K562 (cell line): ENCODE measurements at regions not wholly inside any gene's neighbourhood (a gene's known extent, or its start where the extent isn't known, plus 50 kb on each side); places are given as distances from the start of the nearest gene placed in this dataset.

Experiments used
- ATAC-seq: fragments of 200-7000 bp; cut with Tn5 transposase; 3 replicates; pipeline ENCODE4 v1.9.1; 2020; ENCODE audit warnings: moderate library complexity
- BruUV-seq: library from RNA; stranded (reverse); fragments of 400-500 nt; replicated peaks from 2 replicates; lab custom pipeline; 2021; lab: Mats Ljungman, UMichigan
- CTCF ChIA-PET: fragments of 300-600 bp; formaldehyde crosslinking; extraction: SDS; loops from one replicate; lab custom pipeline; 2021; ENCODE audit warnings: low intra/inter-chr PET ratio; lab: Yijun Ruan, JAX
- POLR2A ChIA-PET: fragments of 300-600, 350-650 bp; sonication (Branson Sonifier 250); formaldehyde crosslinking; extraction: SDS; loops from one replicate; lab custom pipeline; 2021; ENCODE audit warnings: antibody characterized with exemption, inconsistent platforms; lab: Yijun Ruan, JAX
- DNase-seq, 4 experiments: peaks; one replicate each; pipeline versions ENCODE4 v3.0.0 to v3.0.0-alpha.2; 2011 to 2018; ENCODE audit warnings: low spot score in 3 of 4, mixed read lengths in 3 of 4; ENCODE audit errors: extremely low read depth in 1 of 4
- FAIRE-seq: peaks from 2 replicates; lab custom pipeline; 2011; peaks lifted over from hg19 to GRCh38; lab: Jason Lieb, UNC
- H2AFZ ChIP-seq: 2 replicates; pipeline ENCODE4 v1.6.0; 2011; ENCODE audit warnings: low read depth, low read length, control low read depth, inconsistent platforms
- H3K27ac ChIP-seq: fragments of 200-600 bp; 3 replicates; pipeline ENCODE4 v1.8.0; 2011; ENCODE audit warnings: low read depth, mild to moderate bottlenecking, control low read depth, inconsistent platforms, low read length, moderate library complexity, mixed read lengths; ENCODE audit errors: extremely low read depth
- H3K27me3 ChIP-seq, 2 experiments: fragments of 300-600 bp in 1 of 2; 2 replicates in 1 of 2; 3 replicates in 1 of 2; pipeline versions ENCODE4 v1.6.0 to v1.8.0; 2011; ENCODE audit warnings: inconsistent platforms in 2 of 2, low read length in 2 of 2, mild to moderate bottlenecking in 1 of 2, mixed read lengths in 1 of 2, moderate library complexity in 1 of 2; ENCODE audit not compliant: control insufficient read depth in 2 of 2, insufficient read depth in 2 of 2
- H3K36me3 ChIP-seq: fragments of 300-600 bp; 3 replicates; pipeline ENCODE4 v1.8.0; 2011; ENCODE audit warnings: mild to moderate bottlenecking, low read length, inconsistent platforms; ENCODE audit not compliant: control insufficient read depth, insufficient read depth
- H3K4me1 ChIP-seq, 2 experiments: fragments of 200-600 bp in 1 of 2; replicated peaks in 1 of 2; 2 replicates in 1 of 2; 3 replicates in 1 of 2; pipeline versions ENCODE4 v1.5.1 to v1.8.0; 2011; ENCODE audit warnings: inconsistent platforms in 2 of 2, low read length in 2 of 2, mild to moderate bottlenecking in 1 of 2, mixed read lengths in 1 of 2, moderate library complexity in 1 of 2; ENCODE audit not compliant: control insufficient read depth in 2 of 2, insufficient read depth in 2 of 2
- H3K4me2 ChIP-seq: 2 replicates; pipeline ENCODE4 v1.6.1; 2011; ENCODE audit warnings: low read length, control low read depth, inconsistent platforms, mixed read lengths; ENCODE audit not compliant: insufficient read depth
- H3K4me3 ChIP-seq: fragments of 200-600 bp; sonication (generic), shearing (Covaris generic); 2 replicates; pipeline ENCODE4 v1.5.1; 2016; ENCODE audit warnings: control low read depth, inconsistent platforms
- H3K79me2 ChIP-seq: fragments of 200-600 bp; 3 replicates; pipeline ENCODE4 v1.8.0; 2011; ENCODE audit warnings: low read length, inconsistent platforms; ENCODE audit not compliant: control insufficient read depth, insufficient read depth
- H3K9ac ChIP-seq, 2 experiments: 2 replicates each; pipeline versions ENCODE4 v1.6.0 to v1.6.1; 2011; ENCODE audit warnings: low read depth in 2 of 2, low read length in 2 of 2, control low read depth in 1 of 2, inconsistent platforms in 1 of 2, mild to moderate bottlenecking in 1 of 2, mixed read lengths in 1 of 2; ENCODE audit not compliant: insufficient read depth in 1 of 2
- H3K9me1 ChIP-seq: one replicate; pipeline ENCODE4 v1.6.0; 2011; ENCODE audit warnings: inconsistent platforms, mild to moderate bottlenecking, low read length, moderate library complexity; ENCODE audit not compliant: control insufficient read depth, insufficient read depth
- H3K9me3 ChIP-seq: replicated peaks from 2 replicates; pipeline ENCODE4 v1.5.1; 2011; ENCODE audit warnings: low read depth, low read length, inconsistent platforms; ENCODE audit not compliant: control insufficient read depth, insufficient read depth
- H4K20me1 ChIP-seq: replicated peaks from 2 replicates; pipeline ENCODE4 v1.6.1; 2011; ENCODE audit warnings: low read length, inconsistent platforms, mixed read lengths; ENCODE audit not compliant: control insufficient read depth, insufficient read depth
- ARID1B ChIP-seq: fragments of 450-650 bp; IDR thresholded peaks from 2 replicates; pipeline ENCODE4 v1.6.1; 2016; ENCODE audit warnings: antibody characterized with exemption, mild to moderate bottlenecking, inconsistent platforms
- HNRNPLL ChIP-seq: fragments of 200-400 bp; formaldehyde crosslinking; IDR thresholded peaks from 2 replicates; pipeline ENCODE4 v1.6.1; 2017; ENCODE audit warnings: low read length, low read depth, mild to moderate bottlenecking; ENCODE audit not compliant: poor library complexity, severe bottlenecking
- PHF21A ChIP-seq: fragments of 450-650 bp; IDR thresholded peaks from 2 replicates; pipeline ENCODE4 v1.6.1; 2017; ENCODE audit warnings: low read depth, borderline replicate concordance
- ZBTB1 ChIP-seq: sonication (generic); formaldehyde crosslinking; IDR thresholded peaks from 2 replicates; pipeline ENCODE4 v1.8.1; 2023; ENCODE audit warnings: missing genetic modification reagents, low read depth, mild to moderate bottlenecking, borderline replicate concordance
- ZNF175 ChIP-seq: fragments of 200-800 bp; sonication (Bioruptor generic); IDR thresholded peaks from 2 replicates; pipeline ENCODE4 v1.6.1; 2016; ENCODE audit warnings: low read depth, mild to moderate bottlenecking, missing genetic modification characterization, missing compliant biosample characterization
- WGBS: fragments of 100-300 bp; shearing (Covaris generic); methylation state at CpG from one replicate; pipeline ENCODE4 v1.1.6; 2016; ENCODE audit warnings: low coverage, mixed read lengths; ENCODE audit not compliant: insufficient coverage; ENCODE audit errors: missing lambda C conversion rate; 5-methylcytosine and 5-hydroxymethylcytosine counted together
- in situ Hi-C: fragments of 300-500 bp; cut with MboI; formaldehyde crosslinking; loops from 4 replicates; pipeline ENCODE4 v1.15.0; 2018; ENCODE audit warnings: inconsistent platforms, mixed read lengths
- intact Hi-C: fragments of 100-400 bp; cut with micrococcal nuclease; formaldehyde crosslinking; loops from 2 replicates; pipeline ENCODE4 v1.14.2; 2022

GRCh38 chr16:66240631-66241395 is 125.7 kb upstream of the CDH5 start:
- intact Hi-C loops (no loop called here), in situ Hi-C loops (no loop called here)
- ATAC-seq (no peak), FAIRE-seq (no peak), DNase-seq (no peak)
- H3K9ac ChIP-seq: no peak overlapping the region
- TF ChIP-seq PHF21A: no peak
- TF ChIP-seq ZNF175 (CRISPR knock-in tag): no peak
- no peak for TF ChIP-seq HNRNPLL
- TF ChIP-seq ARID1B: no peak
- no peak for TF ChIP-seq ZBTB1 (CRISPR knock-in tag)
- no peaks in the 10 kb centered on the region for H3K79me2 ChIP-seq
- no peak overlapping the region for H3K27ac ChIP-seq
- H3K9me3 ChIP-seq: no peaks in the 10 kb centered on the region
- ChIA-PET POLR2A (interaction anchor here (0.7 to 0.8 kb wide), 3 partner anchors 12 to 849 kb away, joined by 3 read pairs; no protein-coding TSS in a partner anchor), CTCF (no interaction called here)
- H3K4me3 ChIP-seq: no peak overlapping the region
- no TSS peak for BruUV-seq
- H3K4me1 ChIP-seq: no peaks in the 10 kb centered on the region
- WGBS: 3% methylated on average over 8 of the region's 8 CpGs
- H3K36me3 ChIP-seq: no peaks in the 10 kb centered on the region
- no peak overlapping the region for H2AFZ ChIP-seq
- no peaks in the 10 kb centered on the region; the same call in 1 of the 2 replicates for H4K20me1 ChIP-seq
- no peaks in the 10 kb centered on the region for H3K9me1 ChIP-seq
- peaks cover 0 to 9% of the 10 kb centered on the region in 2 experiments; a peak in 1 of 5 replicates for H3K27me3 ChIP-seq
- no peak overlapping the region for H3K4me2 ChIP-seq
